Spleen (tissue), 7 donors: ENCODE measurements at regions not wholly inside any gene's neighbourhood (a gene's known extent, or its start where the extent isn't known, plus 50 kb on each side); places are given as distances from the start of the nearest gene placed in this dataset.

Experiments used
- CTCF ChIP-seq, 11 experiments: fragments of 200-600 bp in 7 of 11; fragments of 450-650 bp in 4 of 11; sonication (generic) in 4 of 11; IDR thresholded peaks in 8 of 11; conservative IDR thresholded peaks in 3 of 11; 1 replicate in 7 of 11; 2 replicates in 4 of 11; pipeline versions ENCODE4 v1.4.0 to v1.8.0; 2016 to 2021; ENCODE audit warnings: antibody characterized with exemption in 11 of 11, inconsistent platforms in 4 of 11, mild to moderate bottlenecking in 1 of 11
- POLR2A ChIP-seq, 3 donors: fragments of 450-650 bp; IDR thresholded peaks; one replicate each; pipeline ENCODE4 v1.5.1; 2017; ENCODE audit warnings: antibody characterized with exemption in 3 of 3, mild to moderate bottlenecking in 1 of 3
- donor health status: DM: no; HTN: no; CAD: no; lungs with moderate emphysema.
- donor health status: DM: no; HTN: no; CAD: no.
- donor health status: DM: no; HTN: no; CAD: no.

GRCh38 chr7:18162657-18163056 lies 135.0 kb upstream of the PRPS1L1 start:
- TF ChIP-seq CTCF (IDR thresholded peaks at IDR 0.05 in 8 of 11, conservative IDR thresholded peaks at IDR 0.05 in 3 of 11), result no peak
- TF ChIP-seq POLR2A (IDR thresholded peaks at IDR 0.05), result no peak
